ENCODE measurements at regions not wholly inside any gene's neighbourhood (a gene's known extent, or its start where the extent isn't known, plus 50 kb on each side); places are given as distances from the start of the nearest gene placed in this dataset.
"Not testable (repeated sequence)": the region's sequence is repeated elsewhere in the genome, so short reads cannot be mapped to it uniquely, and the experiment has no call there.

GRCh38 chrX:65883556-65883955 lies 156.3 kb downstream of the VSIG4 start:
- no peak for DNase-seq (ENCODE audit: low read depth in 2 of 2, low spot score in 1 of 2)

GRCh38 chrX:65879977-65880799 lies 159.7 kb downstream of the VSIG4 start:
- no peak for DNase-seq (ENCODE audit: low read depth in 2 of 2, low spot score in 1 of 2)

GRCh38 chrX:65878456-65878855 lies 161.4 kb downstream of the VSIG4 start:
- no peak for DNase-seq (ENCODE audit: low read depth in 2 of 2, low spot score in 1 of 2)

- DNase-seq (ENCODE audit: low read depth in 2 of 2, low spot score in 1 of 2) = no peak
Measured at GRCh38 chrX:65877953-65878352, 161.9 kb downstream of the VSIG4 start.

DNA sequence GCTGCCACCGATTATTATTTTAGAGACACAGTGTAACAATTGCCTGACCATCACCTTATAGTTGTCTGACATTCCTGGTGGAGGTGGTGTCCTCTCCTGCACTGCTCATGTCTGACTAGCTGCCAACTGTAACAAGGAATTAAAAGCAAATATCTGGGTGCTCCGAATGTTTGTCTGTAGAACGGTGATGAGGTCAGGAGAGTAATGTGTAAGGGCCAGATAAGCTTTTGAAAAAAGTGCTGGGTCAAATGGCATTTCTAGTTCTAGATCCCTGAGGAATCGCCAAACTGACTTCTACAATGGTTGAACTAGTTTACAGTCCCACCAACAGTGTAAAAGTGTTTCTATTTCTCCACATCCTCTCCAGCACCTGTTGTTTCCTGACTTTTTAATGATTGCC lies 164.3 kb downstream of the VSIG4 start:
- not testable (repeated sequence) for DNase-seq (ENCODE audit: low read depth in 2 of 2, low spot score in 1 of 2)

- no peak for DNase-seq (ENCODE audit: low read depth in 2 of 2, low spot score in 1 of 2)
Measured at GRCh38 chrX:65874765-65875164, 165.1 kb downstream of the VSIG4 start.

GRCh38 chrX:65874110-65874509 lies 165.8 kb downstream of the VSIG4 start:
- DNase-seq (ENCODE audit: low read depth in 2 of 2, low spot score in 1 of 2) = no peak

DNA sequence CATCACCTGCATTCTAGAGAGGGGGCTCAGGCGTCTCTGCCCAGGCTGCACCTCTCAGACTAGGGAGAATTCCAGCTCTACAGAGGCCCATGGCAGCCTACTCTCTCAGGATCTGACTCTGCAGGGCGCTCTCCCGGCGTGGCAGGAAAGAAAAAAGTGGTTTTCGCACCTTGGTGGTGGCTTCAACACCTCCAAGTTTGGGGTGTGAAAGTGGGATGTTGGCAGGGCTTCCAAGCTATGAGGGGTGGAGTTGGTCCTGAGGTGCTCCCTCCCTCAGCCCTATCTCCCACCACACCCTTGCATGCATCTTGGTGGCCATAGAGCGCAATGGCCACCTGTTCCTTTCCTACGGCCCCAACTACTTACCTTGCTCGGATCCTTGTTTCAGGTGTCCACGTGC lies 166.5 kb downstream of the VSIG4 start:
- no peak for DNase-seq (ENCODE audit: low read depth in 2 of 2, low spot score in 1 of 2)

DNA sequence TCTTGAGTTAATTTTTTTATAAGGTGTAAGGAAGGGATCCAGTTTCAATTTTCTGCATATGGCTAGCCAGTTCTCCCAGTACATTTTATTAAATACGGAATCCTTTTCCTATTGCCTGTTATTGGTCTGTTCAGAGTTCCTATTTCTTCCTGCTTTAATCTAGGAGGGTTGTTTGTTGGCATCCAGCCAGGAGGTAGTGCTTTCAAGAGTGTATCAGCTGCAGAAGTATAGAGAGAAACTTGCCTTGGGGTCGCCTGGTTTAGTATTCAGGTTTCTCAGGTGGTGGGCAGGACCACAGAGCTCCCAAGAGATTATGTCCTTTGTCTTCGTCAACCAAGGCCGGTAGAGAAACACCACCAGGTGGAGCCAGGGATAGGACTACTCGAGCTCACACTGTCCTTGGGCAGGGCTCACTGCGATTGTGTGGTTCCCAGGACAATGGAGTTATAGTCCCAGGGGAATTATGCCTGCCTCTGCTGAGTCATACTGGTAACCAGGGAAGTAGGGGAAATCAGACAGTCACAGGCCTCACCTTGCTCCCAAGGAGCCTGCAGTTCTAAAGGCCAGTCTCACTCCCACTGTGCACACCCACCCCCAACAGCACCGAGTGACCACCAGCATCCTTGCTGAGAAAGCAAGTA lies 168.1 kb downstream of the VSIG4 start:
- DNase-seq (ENCODE audit: low read depth in 2 of 2, low spot score in 1 of 2) = no peak

GRCh38 chrX:65870544-65870943 lies 169.3 kb downstream of the VSIG4 start:
- not testable (repeated sequence) for DNase-seq (ENCODE audit: low read depth in 2 of 2, low spot score in 1 of 2)

GRCh38 chrX:65866773-65867172 lies 173.1 kb downstream of the VSIG4 start:
- DNase-seq (ENCODE audit: low read depth in 2 of 2, low spot score in 1 of 2) = no peak

DNA sequence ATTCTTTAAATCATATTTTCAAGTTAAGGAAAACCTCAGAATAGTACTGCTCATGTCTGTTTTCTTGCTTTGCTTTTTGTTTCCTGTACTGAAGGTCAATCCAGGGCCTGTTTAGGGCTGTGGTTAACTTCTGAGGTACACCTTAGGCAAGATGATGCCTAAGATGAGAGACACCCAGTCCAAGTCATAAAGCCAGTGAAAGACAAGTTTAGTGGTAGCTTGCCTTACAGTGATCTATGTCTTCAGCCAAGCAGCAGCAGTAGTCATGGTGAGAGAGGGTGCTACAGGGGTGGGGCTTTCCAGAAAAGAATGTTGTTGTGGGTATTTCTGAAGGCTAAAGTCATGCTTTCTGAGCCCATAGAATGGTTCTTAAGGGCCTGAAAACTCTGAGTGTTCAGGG lies 173.7 kb downstream of the VSIG4 start:
- no peak for DNase-seq (ENCODE audit: low read depth in 2 of 2, low spot score in 1 of 2)

DNA sequence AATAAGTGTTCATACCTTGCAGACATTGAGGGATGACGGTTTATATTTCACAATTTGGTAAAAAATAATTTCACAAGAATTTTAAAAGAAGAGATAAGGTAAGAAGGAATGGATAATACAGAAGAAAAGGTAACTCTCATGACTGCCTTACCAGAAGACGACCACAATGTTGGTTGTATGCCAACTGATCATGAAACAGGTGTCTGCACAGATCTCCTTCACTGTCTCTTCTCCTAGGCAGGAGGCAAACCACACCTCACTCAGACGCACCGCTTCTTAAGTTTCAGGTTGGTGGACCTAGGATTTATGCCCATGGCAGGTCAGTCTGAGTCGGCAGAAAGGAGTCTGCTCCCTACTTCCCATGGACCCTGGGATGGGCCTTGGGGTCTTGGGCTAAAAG lies 177.2 kb downstream of the VSIG4 start:
- DNase-seq (ENCODE audit: low read depth in 2 of 2, low spot score in 1 of 2) = no peak

DNA sequence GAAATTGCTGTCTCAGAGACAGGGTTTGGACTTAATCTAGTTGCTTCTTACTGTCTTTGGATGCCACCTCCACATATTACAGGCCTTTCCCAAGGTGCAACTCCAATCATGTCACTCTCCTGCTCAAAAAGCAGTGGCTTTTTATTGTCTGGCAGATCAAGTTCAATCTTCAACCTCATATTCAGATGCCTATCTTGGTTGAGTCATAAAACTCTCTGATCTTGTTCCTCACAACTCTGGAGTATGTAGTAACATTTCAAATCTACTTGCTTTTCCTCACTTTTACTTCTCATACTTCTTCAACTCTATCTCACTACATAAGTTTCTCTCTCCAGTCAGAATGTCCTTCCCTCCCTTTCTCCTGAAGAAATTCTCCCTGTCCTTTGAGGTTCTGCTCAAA lies 180.6 kb downstream of the VSIG4 start:
- no peak for DNase-seq (ENCODE audit: low read depth in 2 of 2, low spot score in 1 of 2)

DNA sequence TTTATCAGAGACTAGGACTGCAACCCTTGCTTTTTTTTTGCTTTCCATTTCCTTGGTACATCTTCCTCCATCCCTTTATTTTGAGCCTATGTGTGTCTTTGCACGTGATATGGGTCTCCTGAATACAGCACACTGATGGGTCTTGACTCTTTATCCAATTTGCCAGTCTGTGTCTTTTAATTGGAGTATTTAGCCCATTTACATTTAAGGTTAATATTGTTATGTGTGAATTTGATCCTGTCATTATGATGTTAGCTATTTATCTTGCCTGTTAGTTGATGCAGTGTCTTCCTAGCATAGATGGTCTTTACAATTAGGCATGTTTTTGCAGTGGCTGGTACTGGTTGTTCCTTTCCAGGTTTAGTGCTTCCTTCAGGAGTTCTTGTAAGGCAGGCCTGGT lies 185.4 kb downstream of the VSIG4 start:
- not testable (repeated sequence) for DNase-seq (ENCODE audit: low read depth in 2 of 2, low spot score in 1 of 2)

- DNase-seq (ENCODE audit: low read depth in 2 of 2, low spot score in 1 of 2) = not testable (repeated sequence)
Measured at GRCh38 chrX:65851306-65851705, 183.9 kb downstream of the MSN start.

GRCh38 chrX:65850821-65851220 lies 183.4 kb downstream of the MSN start:
- DNase-seq (ENCODE audit: low read depth in 2 of 2, low spot score in 1 of 2) = not testable (repeated sequence)

DNA sequence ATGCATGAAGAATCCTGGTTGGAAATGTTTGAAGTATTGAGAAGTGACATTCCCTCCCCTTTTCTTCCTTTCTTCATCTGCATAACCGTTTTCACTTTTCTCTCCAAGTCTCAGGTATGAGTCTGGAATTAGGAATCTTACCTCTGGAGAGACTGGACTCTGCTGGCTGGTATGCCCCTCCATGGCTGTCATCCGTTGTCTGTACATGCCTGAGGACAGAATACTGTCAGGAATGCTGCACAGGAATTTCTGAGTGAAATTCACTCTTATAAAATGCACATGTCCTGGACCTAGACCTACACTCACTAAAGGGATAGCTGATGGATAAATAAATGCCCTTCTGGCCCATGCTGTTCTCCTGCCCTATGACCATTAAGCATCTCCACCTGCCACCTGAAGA lies 179.5 kb downstream of the MSN start:
- no peak for DNase-seq (ENCODE audit: low read depth in 2 of 2, low spot score in 1 of 2)

DNA sequence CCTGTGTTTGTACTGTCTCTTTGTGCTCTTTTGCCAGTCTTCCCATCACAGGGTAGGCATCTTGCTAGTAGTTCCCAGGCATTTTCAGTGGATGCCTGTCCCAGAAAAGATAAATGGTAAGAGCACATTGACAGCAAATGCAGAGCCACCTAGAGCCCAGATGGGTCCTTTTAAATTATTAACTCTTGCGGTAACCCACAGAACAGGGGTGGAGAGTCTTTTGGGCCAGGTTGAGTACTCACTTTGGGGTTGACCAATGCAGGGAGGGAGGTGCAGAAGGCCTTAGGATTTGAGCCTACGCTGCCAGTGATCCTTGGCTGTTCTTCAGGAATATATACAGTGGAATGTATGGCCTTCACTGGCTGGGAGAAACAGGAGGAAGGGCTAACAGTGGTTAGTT lies 173.8 kb downstream of the MSN start:
- no peak for DNase-seq (ENCODE audit: low read depth in 2 of 2, low spot score in 1 of 2)

DNA sequence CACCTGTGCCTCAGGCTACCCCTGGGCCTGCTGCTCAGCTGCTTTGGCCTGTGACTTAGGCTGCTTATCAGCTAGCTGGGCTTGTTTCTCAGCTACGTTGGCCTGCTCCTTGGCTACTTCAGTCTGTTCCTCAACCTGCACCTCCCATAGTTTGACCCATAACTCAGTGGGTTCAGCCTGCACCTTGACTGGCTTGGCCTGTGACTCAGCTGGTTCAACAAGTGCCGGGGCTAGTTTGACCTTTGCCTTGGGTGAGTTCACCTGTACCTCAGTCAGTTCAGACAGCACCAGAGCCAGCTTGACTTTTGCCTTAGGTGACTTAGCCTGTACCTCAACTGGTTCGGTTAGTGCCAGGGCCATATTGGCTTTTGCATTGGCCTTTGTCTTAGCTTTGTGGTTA lies 171.2 kb downstream of the MSN start:
- no peak for DNase-seq (ENCODE audit: low read depth in 2 of 2, low spot score in 1 of 2)

GRCh38 chrX:65837875-65838549 lies 170.6 kb downstream of the MSN start:
- DNase-seq (ENCODE audit: low read depth in 2 of 2, low spot score in 1 of 2) = no peak

- DNase-seq (ENCODE audit: low read depth in 2 of 2, low spot score in 1 of 2) = no peak
Measured at GRCh38 chrX:65831268-65831667, 163.8 kb downstream of the MSN start.

Measured in stimulated activated CD8-positive, alpha-beta memory T cell treated with anti-CD3 and anti-CD28 coated beads, Interleukin-4, amount 100 ng/mL, for 4 hours (primary cell).